Stimulated activated naive B cell treated with anti-CD40 and anti-IgM and Interleukin-4, amounts not matched to agents 10 μg/mL and 1 μg/mL and 100 μg/mL, for 72 hours (primary cell): ENCODE measurements at regions not wholly inside any gene's neighbourhood (a gene's known extent, or its start where the extent isn't known, plus 50 kb on each side); places are given as distances from the start of the nearest gene placed in this dataset.

Experiments
- ATAC-seq, 2 donors: fragments of 150-1000 bp; cut with Tn5 transposase; replicated peaks; 2 replicates each; pipeline ENCODE4 v1.10.0; 2021; ENCODE audit warnings: moderate library complexity in 1 of 2
- DNase-seq: peaks from one replicate; pipeline ENCODE4 v3.0.0; 2021
- H3K27ac Mint-ChIP-seq: one replicate; pipeline ENCODE4 v1.8.0; 2022; ENCODE audit warnings: mild to moderate bottlenecking, mixed read lengths
- H3K27me3 Mint-ChIP-seq, 2 donors: one replicate each; pipeline ENCODE4 v1.8.0; 2022; ENCODE audit warnings: mixed read lengths in 2 of 2
- H3K36me3 Mint-ChIP-seq, 2 donors: one replicate each; pipeline ENCODE4 v1.8.0; 2022; ENCODE audit warnings: mixed read lengths in 2 of 2, mild to moderate bottlenecking in 1 of 2
- H3K4me1 Mint-ChIP-seq, 2 donors: one replicate each; pipeline ENCODE4 v1.8.0; 2022; ENCODE audit warnings: mixed read lengths in 2 of 2, mild to moderate bottlenecking in 1 of 2
- H3K4me3 Mint-ChIP-seq, 2 donors: one replicate each; pipeline ENCODE4 v1.8.0; 2022; ENCODE audit warnings: mild to moderate bottlenecking in 2 of 2, mixed read lengths in 2 of 2, moderate library complexity in 1 of 2
- H3K9me3 Mint-ChIP-seq, 2 donors: one replicate each; pipeline ENCODE4 v1.8.0; 2022; ENCODE audit warnings: mixed read lengths in 2 of 2, mild to moderate bottlenecking in 1 of 2

GRCh38 chr2:240347373-240347940 lies 88.0 kb upstream of the GPC1 start:
- Mint-ChIP-seq H3K4me3 (no peak overlapping the region), H3K27ac (no peak overlapping the region), H3K27me3 (peaks cover 9 to 11% of the 10 kb centered on the region in 2 donors), H3K9me3 (peaks cover 0 to 2% of the 10 kb centered on the region in 2 donors), H3K4me1 (no peaks in the 10 kb centered on the region), H3K36me3 (peaks cover 0 to 2% of the 10 kb centered on the region in 2 donors)
- ATAC-seq (no peak), DNase-seq (no peak)

- peaks cover 0 to 5% of the 10 kb centered on the region in 2 donors for H3K9me3 Mint-ChIP-seq
- no peak overlapping the region for H3K4me3 Mint-ChIP-seq
- H3K36me3 Mint-ChIP-seq, result peaks cover 0 to 3% of the 10 kb centered on the region in 2 donors
- peaks cover 9 to 15% of the 10 kb centered on the region in 2 donors for H3K27me3 Mint-ChIP-seq
- H3K4me1 Mint-ChIP-seq, result no peaks in the 10 kb centered on the region
- ATAC-seq (no peak), DNase-seq (no peak)
- H3K27ac Mint-ChIP-seq, result no peak overlapping the region
Observed at GRCh38 chr2:240347949-240348500, 87.4 kb upstream of the GPC1 start.

GRCh38 chr2:240348522-240348921 lies 86.9 kb upstream of the GPC1 start:
- Mint-ChIP-seq H3K4me1 (no peaks in the 10 kb centered on the region), H3K4me3 (no peak overlapping the region), H3K9me3 (peaks cover 0 to 5% of the 10 kb centered on the region in 2 donors), H3K27ac (no peak overlapping the region), H3K36me3 (peaks cover 0 to 3% of the 10 kb centered on the region in 2 donors), H3K27me3 (peaks cover 9 to 15% of the 10 kb centered on the region in 2 donors)
- ATAC-seq, result no peak
- no peak for DNase-seq

GRCh38 chr2:240349133-240350005 lies 86.1 kb upstream of the GPC1 start:
- no peak for ATAC-seq
- Mint-ChIP-seq H3K27me3 (peaks cover 13 to 20% of the 10 kb centered on the region in 2 donors), H3K9me3 (peaks cover 0 to 5% of the 10 kb centered on the region in 2 donors), H3K27ac (no peak overlapping the region), H3K36me3 (peaks cover 0 to 3% of the 10 kb centered on the region in 2 donors), H3K4me1 (no peaks in the 10 kb centered on the region), H3K4me3 (no peak overlapping the region)
- no peak for DNase-seq

GRCh38 chr2:240350006-240350355 lies 85.5 kb upstream of the GPC1 start:
- DNase-seq (no peak), ATAC-seq (no peak)
- H3K27me3 Mint-ChIP-seq, result peaks cover 13 to 20% of the 10 kb centered on the region in 2 donors
- no peak overlapping the region for H3K4me3 Mint-ChIP-seq
- H3K4me1 Mint-ChIP-seq, result no peaks in the 10 kb centered on the region
- H3K36me3 Mint-ChIP-seq, result peaks cover 0 to 3% of the 10 kb centered on the region in 2 donors
- H3K9me3 Mint-ChIP-seq, result peaks cover 0 to 5% of the 10 kb centered on the region in 2 donors
- no peak overlapping the region for H3K27ac Mint-ChIP-seq

GRCh38 chr2:240350696-240351087 lies 84.8 kb upstream of the GPC1 start:
- ATAC-seq (no peak), DNase-seq (no peak)
- Mint-ChIP-seq H3K9me3 (peaks cover 0 to 5% of the 10 kb centered on the region in 2 donors), H3K36me3 (peaks cover 0 to 3% of the 10 kb centered on the region in 2 donors), H3K27me3 (peaks cover 13 to 20% of the 10 kb centered on the region in 2 donors), H3K4me1 (no peaks in the 10 kb centered on the region), H3K4me3 (no peak overlapping the region), H3K27ac (no peak overlapping the region)

- DNase-seq (no peak), ATAC-seq (no peak)
- H3K4me1 Mint-ChIP-seq, result no peaks in the 10 kb centered on the region
- peaks cover 0 to 5% of the 10 kb centered on the region in 2 donors for H3K9me3 Mint-ChIP-seq
- no peak overlapping the region for H3K27ac Mint-ChIP-seq
- H3K27me3 Mint-ChIP-seq, result peaks cover 13 to 20% of the 10 kb centered on the region in 2 donors
- no peak overlapping the region for H3K4me3 Mint-ChIP-seq
- peaks cover 0 to 3% of the 10 kb centered on the region in 2 donors for H3K36me3 Mint-ChIP-seq
Observed at GRCh38 chr2:240351088-240351741, 84.2 kb upstream of the GPC1 start.

GRCh38 chr2:240351826-240352426 lies 83.5 kb upstream of the GPC1 start:
- Mint-ChIP-seq H3K9me3 (peaks cover 0 to 5% of the 10 kb centered on the region in 2 donors), H3K27me3 (peaks cover 13 to 20% of the 10 kb centered on the region in 2 donors), H3K36me3 (peaks cover 0 to 3% of the 10 kb centered on the region in 2 donors), H3K27ac (no peak overlapping the region), H3K4me3 (no peak overlapping the region), H3K4me1 (no peaks in the 10 kb centered on the region)
- no peak for ATAC-seq
- DNase-seq, result no peak

GRCh38 chr2:240353086-240353798 lies 82.2 kb upstream of the GPC1 start:
- no peak overlapping the region for H3K27ac Mint-ChIP-seq
- peaks cover 13 to 20% of the 10 kb centered on the region in 2 donors for H3K27me3 Mint-ChIP-seq
- no peak overlapping the region for H3K4me3 Mint-ChIP-seq
- H3K9me3 Mint-ChIP-seq, result peaks cover 1 to 5% of the 10 kb centered on the region in 2 donors
- DNase-seq (no peak), ATAC-seq (no peak)
- no peaks in the 10 kb centered on the region for H3K4me1 Mint-ChIP-seq
- H3K36me3 Mint-ChIP-seq, result peaks cover 0 to 3% of the 10 kb centered on the region in 2 donors

- Mint-ChIP-seq H3K9me3 (peaks cover 1 to 5% of the 10 kb centered on the region in 2 donors), H3K4me3 (no peak overlapping the region), H3K27ac (no peak overlapping the region), H3K4me1 (no peaks in the 10 kb centered on the region), H3K36me3 (peaks cover 0 to 3% of the 10 kb centered on the region in 2 donors), H3K27me3 (peaks cover 13 to 16% of the 10 kb centered on the region in 2 donors)
- DNase-seq (no peak), ATAC-seq (no peak)
Observed at GRCh38 chr2:240353944-240354343, 81.5 kb upstream of the GPC1 start.

GRCh38 chr2:240355001-240355891 lies 80.2 kb upstream of the GPC1 start:
- Mint-ChIP-seq H3K27ac (no peak overlapping the region), H3K4me1 (no peaks in the 10 kb centered on the region), H3K4me3 (no peak overlapping the region), H3K27me3 (peaks cover 11 to 15% of the 10 kb centered on the region in 2 donors), H3K9me3 (peaks cover 4 to 6% of the 10 kb centered on the region in 2 donors), H3K36me3 (peaks cover 0 to 3% of the 10 kb centered on the region in 2 donors)
- ATAC-seq, result no peak
- DNase-seq, result no peak

GRCh38 chr2:240355962-240356361 lies 79.5 kb upstream of the GPC1 start:
- no peak for ATAC-seq
- no peak for DNase-seq
- no peaks in the 10 kb centered on the region for H3K4me1 Mint-ChIP-seq
- H3K36me3 Mint-ChIP-seq, result peaks cover 2 to 9% of the 10 kb centered on the region in 2 donors
- no peak overlapping the region for H3K4me3 Mint-ChIP-seq
- H3K9me3 Mint-ChIP-seq, result peaks cover 8 to 13% of the 10 kb centered on the region in 2 donors
- H3K27ac Mint-ChIP-seq, result no peak overlapping the region
- peaks cover 5 to 12% of the 10 kb centered on the region in 2 donors for H3K27me3 Mint-ChIP-seq
